GM13977 (cell line): ENCODE measurements at regions not wholly inside any gene's neighbourhood (a gene's known extent, or its start where the extent isn't known, plus 50 kb on each side); places are given as distances from the start of the nearest gene placed in this dataset.

ENCODE experiments used
- DNase-seq: peaks from one replicate; pipeline ENCODE4 v3.0.0; 2012; ENCODE audit warnings: low spot score
- CTCF ChIP-seq: IDR thresholded peaks from 2 replicates; pipeline ENCODE4 v1.5.1; 2012; ENCODE audit warnings: mild to moderate bottlenecking, control low read depth; ENCODE audit not compliant: insufficient read depth; ENCODE audit errors: extremely low read depth, missing control alignments
- in situ Hi-C: fragments of 300-500 bp; cut with MboI; formaldehyde crosslinking; loops from one replicate; pipeline ENCODE4 v1.12.0; 2022; ENCODE audit warnings: low sequenced_read_pairs, low pct_unique_long_range_greater_than_20kb, mixed read lengths, inconsistent platforms; ENCODE audit not compliant: unreplicated experiment

GRCh38 chr2:236861196-236861875 is 224.4 kb upstream of the COPS8 start:
- DNase-seq = no peak
- in situ Hi-C loops = no loop called here

GRCh38 chr2:236861944-236862343 is 223.7 kb upstream of the COPS8 start:
- in situ Hi-C loops = no loop called here
- DNase-seq = no peak
- TF ChIP-seq CTCF = no peak

More at GRCh38 chr2:236861196-236861875, 224.4 kb upstream of the COPS8 start:
- TF ChIP-seq CTCF = no peak

GRCh38 chr2:236862526-236862925 is 223.2 kb upstream of the COPS8 start:
- in situ Hi-C loops = no loop called here
- no peak for DNase-seq
- no peak for TF ChIP-seq CTCF

- in situ Hi-C loops = no loop called here
- TF ChIP-seq CTCF = no peak
- no peak for DNase-seq
These were observed 222.5 kb upstream of the COPS8 start for GRCh38 chr2:236862961-236863728.

- DNase-seq = no peak
- in situ Hi-C loops = no loop called here
- no peak for TF ChIP-seq CTCF
These were observed 222.0 kb upstream of the COPS8 start for GRCh38 chr2:236863729-236864126.

- in situ Hi-C loops = no loop called here
- no peak for TF ChIP-seq CTCF
- DNase-seq = no peak
These were observed 220.6 kb upstream of the COPS8 start for GRCh38 chr2:236865052-236865451.
